K562 (cell line): ENCODE measurements at regions not wholly inside any gene's neighbourhood (a gene's known extent, or its start where the extent isn't known, plus 50 kb on each side); places are given as distances from the start of the nearest gene placed in this dataset.

Experiments used
- NFYB ChIP-seq: IDR thresholded peaks from 2 replicates; pipeline ENCODE4 v1.6.1; 2011; ENCODE audit warnings: mild to moderate bottlenecking, moderate library complexity; ENCODE audit not compliant: insufficient read length; ENCODE audit errors: extremely low read depth
- RAD51 ChIP-seq: fragments of 450-650 bp; IDR thresholded peaks from 2 replicates; pipeline ENCODE4 v1.7.1; 2016; ENCODE audit warnings: low read depth, mild to moderate bottlenecking, borderline replicate concordance
- REST ChIP-seq, 2 experiments: fragments of 450-650 bp; formaldehyde crosslinking in 1 of 2; IDR thresholded peaks; 2 replicates each; pipeline versions ENCODE4 v1.4.0 to v1.6.1; 2014 to 2020; ENCODE audit warnings: mild to moderate bottlenecking in 2 of 2, borderline replicate concordance in 1 of 2, low read depth in 1 of 2

- TF ChIP-seq REST (IDR thresholded peaks at IDR 0.05; ENCODE audit: borderline replicate concordance), result no peak
- TF ChIP-seq REST (CRISPR knock-in tag; IDR thresholded peaks at IDR 0.05; ENCODE audit: low read depth), result no peak
- TF ChIP-seq NFYB, result no peak
- no peak for TF ChIP-seq RAD51
Measured at GRCh38 chr6:170088582-170088955, 202.3 kb downstream of the DLL1 start (continued).
